T-helper 22 cell (primary cell): ENCODE measurements at regions not wholly inside any gene's neighbourhood (a gene's known extent, or its start where the extent isn't known, plus 50 kb on each side); places are given as distances from the start of the nearest gene placed in this dataset.

Experiments
- DNase-seq: peaks from one replicate; pipeline ENCODE4 v3.0.0-alpha.2; 2020; ENCODE audit warnings: low read depth

DNA sequence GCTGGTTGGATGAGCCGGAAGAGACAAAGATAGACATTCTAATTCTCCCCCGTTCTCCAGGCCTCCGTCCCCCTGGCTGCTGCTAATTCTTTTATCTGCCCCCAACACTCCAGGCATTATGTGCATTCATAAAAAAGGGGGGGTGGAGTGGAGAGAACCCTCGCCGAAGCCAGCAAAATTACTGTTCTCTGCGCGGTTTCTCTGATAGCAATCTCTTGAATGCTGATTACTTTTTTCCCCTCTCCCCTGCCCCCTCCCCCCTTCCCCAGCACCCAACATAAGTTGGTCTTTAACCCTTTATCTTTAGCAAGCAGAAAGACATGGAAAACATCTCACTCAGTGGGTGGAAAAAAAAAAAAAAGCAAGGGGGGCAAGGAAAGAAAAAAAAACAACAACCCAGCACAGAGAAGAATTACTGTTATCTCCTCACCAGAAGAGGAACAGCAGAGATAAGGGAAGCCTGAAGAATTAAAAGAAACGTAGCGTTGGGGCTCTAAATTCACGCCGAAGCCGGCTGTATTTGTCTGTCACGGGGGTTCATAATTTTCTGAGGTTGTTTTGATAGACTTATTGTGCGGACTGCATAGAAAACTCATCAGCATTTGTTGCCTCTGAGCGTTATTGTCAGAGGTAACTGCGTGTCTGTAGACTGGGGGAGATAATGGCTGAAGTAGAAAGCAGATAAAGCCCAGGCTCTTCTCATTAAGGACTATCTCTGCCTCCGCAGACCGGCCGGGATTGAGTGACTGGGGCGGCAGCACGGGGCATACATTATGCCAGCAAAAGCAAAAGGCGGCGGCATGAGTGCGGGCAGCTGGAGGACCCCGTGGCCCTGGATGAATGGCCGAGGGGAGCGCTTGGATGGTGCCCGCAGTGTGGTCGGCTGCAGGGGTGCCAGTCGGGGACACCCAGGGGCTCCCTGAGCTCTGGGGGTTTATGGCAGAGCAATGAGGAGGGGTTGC is 126.9 kb downstream of the MRM1 start:
- no peak for DNase-seq

DNA sequence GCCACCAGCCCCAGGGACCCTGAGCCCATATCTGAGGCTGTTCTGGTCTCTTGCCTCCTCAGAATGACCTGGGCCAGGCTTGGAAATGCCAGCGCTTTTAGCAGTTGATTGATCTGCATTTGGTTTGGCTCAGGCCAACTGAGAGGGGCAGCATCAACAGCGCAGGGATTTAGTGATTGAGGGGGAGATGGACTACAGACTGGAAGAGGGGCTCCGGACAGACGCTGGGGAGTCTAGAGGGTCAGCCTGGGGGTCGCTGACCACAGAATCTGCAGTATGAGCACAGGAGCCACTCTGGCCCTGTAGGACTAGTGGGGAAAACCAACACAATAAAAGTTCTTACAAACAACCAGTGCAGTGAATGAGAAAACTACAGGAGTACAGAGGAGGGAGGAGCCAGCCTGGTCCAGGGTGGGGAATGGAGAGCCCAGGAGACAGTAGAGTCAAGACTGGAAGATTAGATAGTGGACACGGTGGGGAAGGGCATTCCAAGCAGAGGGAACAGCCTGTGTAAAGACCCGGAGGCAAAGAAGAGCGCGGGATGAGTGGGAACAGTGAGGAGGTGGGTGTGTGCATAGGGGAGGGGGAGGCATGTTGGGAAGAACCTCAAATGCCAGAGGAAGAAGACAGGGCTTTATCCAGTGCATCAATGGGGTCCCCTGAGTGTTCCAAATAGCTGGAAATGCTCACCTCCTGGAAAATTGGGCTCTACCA is 128.9 kb downstream of the MRM1 start:
- DNase-seq = no peak

GRCh38 chr17:36730857-36731490 is 129.6 kb downstream of the MRM1 start:
- DNase-seq = no peak

DNA sequence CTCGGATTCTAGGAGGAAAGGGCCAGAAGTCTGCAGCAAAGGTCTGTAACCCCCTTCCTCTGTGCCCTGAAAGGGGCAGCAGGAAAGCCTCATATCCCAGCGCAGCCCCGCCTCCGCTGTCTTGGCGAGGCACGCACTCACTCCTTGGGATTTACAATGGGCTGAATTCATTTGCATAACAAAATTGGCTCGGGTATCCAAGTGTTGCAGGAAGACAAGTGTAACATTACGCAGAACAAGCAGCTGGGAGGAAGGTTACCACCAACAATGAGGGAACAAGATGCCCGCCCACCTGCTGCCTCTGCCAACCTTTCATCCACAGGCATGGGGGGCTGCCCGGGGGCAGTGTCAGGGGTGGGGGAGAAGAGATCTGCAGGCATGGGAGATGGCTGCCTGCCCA is 130.4 kb downstream of the MRM1 start:
- DNase-seq = no peak

GRCh38 chr17:36732351-36732750 is 131.0 kb downstream of the MRM1 start:
- DNase-seq = no peak

- DNase-seq = no peak
Observed at GRCh38 chr17:36736201-36737156, 135.1 kb downstream of the MRM1 start.

DNA sequence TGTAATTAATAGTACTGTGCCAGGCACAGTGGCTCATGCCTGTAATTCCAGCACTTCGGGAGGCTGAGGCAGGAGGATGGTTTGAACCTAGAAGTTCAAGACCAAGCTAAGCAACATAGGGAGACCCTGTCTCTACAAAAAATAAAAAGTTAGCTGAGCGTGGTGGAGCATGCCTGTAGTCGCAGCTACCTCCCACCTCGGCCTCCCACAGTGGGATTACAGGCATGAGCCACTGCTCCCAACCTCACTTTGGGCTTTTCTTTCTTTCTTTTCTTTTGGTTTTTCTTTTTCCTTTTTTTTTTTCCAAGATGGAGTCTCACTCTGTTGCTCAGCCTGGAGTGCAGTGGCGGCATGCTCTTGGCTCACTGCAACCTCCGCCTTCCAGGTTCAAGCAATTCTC is 137.8 kb downstream of the MRM1 start:
- no peak for DNase-seq

GRCh38 chr17:36740157-36740556 is 138.8 kb downstream of the MRM1 start:
- no peak for DNase-seq

GRCh38 chr17:36741019-36741902 is 139.9 kb downstream of the MRM1 start:
- no peak for DNase-seq

DNA sequence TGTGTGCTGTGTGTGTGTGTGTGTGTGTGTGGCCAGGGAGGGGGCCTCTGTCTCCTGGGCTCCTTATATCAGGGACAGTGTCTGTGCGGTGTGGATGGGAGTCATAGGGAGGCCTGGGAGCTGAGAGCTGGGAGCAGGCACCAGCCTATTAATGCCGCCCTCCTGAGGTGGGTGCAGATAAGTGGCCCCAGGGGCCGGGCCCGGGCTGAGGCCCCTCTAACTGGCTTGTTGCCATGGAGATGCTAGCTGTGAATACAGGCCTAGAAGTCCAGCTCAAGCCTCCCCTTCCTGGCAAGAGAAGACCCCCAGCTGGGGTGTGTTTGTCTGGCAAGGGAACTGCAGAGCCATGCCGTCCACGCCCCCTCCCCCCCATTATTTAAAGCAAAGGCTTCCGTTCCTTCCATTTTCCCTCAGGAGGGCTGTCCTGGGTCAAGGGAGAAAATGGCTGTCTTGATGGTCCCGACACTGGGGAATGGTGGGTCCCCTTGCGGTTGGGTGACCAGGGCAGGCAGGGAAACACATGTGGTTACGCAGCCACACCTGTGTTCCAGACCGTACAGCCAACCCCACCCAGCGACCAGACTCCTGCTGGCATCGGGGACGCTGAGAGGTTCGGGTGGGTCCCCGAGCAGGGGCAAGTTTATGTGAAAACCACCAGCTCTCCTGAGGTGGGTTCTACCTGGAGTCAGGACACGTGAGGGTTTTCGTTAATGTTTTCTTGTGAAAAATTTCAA is 141.1 kb downstream of the MRM1 start:
- no peak for DNase-seq

DNA sequence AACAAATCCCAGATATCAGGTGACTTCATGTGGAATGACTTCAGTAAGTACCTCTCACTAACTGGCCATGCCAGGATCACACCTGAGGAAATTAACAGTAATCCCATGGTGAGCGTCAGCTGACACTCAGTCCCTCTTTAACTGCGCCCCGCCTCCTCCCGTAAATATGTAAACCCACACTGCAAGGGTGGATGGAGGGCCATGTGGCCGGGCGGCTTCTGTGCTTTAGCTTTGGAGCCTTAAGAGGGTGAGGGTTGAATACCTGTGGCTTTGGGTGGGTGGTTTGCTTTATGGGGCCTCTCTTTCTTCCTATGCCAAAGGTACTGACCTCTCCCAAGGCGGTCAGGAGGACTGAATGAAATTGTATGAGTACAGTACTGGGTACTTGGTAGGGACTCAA is 141.7 kb downstream of the MRM1 start:
- no peak for DNase-seq

DNA sequence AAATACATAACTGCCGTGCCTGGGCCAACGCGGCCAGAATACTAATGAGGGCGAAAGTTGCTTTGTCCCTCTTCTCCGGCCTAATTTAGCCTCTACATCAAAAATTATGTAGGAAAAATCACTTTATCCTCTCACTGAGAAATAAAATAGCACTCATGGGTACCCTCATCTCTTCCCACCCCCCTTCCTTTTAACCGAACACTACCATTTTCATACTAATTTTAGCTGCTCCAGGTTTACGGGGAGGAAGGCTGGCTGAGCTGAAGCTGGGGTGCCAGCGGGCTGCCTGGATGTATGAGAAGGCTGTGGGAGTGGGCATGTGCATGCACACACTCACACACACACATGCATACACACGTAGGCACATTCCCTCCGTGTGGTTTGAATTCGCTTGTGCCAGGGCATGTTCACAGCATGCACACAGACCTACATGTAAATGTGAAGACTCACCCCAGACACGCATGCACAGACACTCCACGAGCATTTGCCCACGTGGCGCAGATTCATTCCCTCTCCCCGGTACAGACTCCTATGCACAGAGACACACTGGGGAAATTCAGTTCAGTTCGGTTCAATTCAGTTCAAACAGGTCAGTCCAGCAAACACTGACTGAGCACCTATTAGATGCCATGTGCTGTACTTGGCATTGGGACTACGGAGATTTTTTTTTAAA is 145.1 kb downstream of the MRM1 start:
- no peak for DNase-seq

- no peak for DNase-seq
Observed at GRCh38 chr17:36747861-36748260, 146.5 kb downstream of the MRM1 start.

DNA sequence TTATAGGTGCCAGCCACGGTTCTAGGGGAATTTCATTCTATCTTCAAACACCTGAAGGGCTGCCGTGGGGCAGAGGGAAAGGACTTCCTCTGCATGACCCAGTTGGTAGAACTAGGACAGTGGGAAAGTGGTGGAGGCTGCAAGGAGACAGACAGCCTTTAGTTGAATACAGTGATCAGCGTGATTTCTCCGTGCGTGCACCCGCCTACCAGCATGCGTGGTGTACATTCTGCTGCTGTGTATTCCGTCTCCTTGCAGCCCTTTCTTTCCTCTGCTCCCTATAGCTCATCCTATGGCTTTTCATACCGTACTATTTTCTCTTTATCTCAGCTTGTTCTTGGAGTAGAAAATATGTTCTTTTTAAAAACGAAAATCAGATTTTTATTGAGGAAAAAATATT is 146.9 kb downstream of the MRM1 start:
- DNase-seq = no peak

- DNase-seq = no peak
Observed at GRCh38 chr17:36749493-36749892, 148.1 kb downstream of the MRM1 start.

- DNase-seq = no peak
Observed at GRCh38 chr17:36750316-36750885, 149.0 kb downstream of the MRM1 start.

DNA sequence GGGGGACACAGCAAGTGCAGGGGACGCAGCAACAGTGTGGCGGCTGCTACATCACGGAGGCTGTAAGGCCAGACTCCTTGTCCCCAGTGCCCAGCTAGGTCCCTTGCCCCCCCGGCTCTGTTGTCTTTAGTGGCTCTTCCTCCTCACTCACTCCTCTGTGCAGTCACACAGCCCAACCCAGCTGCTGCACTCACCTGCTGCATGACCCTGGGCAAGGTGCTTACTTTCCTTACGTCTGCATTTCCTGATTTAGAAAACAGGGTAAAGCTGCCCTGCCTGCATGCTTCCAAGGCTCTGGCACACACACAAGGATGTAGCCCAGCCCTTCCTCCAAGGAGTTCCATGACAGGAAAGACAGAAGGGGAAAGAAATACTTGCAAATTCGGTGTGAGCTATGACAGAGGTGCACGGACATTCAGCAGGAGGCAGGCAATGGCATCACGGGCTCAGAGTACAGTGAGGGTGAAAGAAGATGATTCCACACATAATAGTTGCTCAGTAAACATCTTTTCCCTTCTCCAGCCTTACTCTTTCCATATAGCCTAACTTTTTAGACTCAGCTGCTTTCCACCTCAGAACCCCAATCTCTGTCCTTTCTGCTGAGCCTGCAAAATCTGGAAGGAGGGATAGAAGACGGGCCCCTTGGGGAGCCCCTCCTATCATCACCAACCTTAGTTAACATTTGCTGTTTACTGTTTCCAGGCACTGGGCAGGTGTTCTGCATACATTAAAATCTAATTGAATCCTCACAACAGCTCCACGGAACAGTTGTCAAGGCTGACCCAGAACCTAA is 150.9 kb downstream of the MRM1 start:
- DNase-seq = no peak

DNA sequence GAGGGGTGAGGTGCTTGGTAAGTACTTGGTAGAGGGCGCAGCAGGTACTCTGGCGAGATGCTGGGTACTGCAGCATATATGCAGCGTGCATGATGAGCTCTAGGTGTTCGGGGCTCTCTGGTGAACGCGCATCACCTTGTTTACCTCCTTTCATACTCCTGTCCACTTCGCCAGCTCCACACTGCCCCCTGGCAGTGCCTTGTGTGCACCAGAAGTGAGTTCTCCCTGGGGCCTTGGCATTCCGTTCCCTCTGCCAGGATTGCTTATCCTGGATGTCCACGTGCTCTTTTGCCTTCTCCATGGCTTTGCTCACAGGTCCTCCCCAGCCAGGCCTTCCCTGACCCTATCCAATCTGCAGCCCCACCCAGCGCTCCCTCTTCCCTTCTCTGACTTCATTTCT is 154.2 kb downstream of the MRM1 start:
- no peak for DNase-seq
